SH-SY5Y (cell line): ENCODE measurements at regions not wholly inside any gene's neighbourhood (a gene's known extent, or its start where the extent isn't known, plus 50 kb on each side); places are given as distances from the start of the nearest gene placed in this dataset.

Experiments
- GATA2 ChIP-seq: IDR thresholded peaks from 2 replicates; pipeline ENCODE4 v1.6.1; 2011; ENCODE audit warnings: mild to moderate bottlenecking, low read depth, low read length
- GATA3 ChIP-seq: IDR thresholded peaks from 2 replicates; pipeline ENCODE4 v1.6.1; 2011; ENCODE audit warnings: low read depth, mild to moderate bottlenecking, low read length, moderate library complexity

DNA sequence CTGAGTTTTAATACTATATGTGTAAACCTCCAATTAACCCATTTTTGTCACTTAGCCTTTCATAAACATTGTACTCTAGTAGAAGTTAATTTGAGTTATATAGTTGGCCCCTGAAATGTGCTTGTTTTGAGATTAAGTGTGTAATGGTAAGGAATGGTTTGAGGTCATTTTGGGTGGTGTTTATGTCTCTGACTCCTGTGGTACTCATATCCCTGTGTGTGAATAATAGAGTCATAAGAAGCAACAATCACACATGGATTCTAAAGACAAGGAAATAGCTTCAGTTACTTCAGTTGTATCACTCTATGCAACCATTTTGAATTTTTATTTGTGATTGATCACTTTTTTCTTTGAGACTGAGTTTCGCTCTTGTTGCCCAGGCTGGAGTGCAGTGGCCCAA is 408.5 kb downstream of the MFSD1 start:
- TF ChIP-seq GATA3, result no peak
- TF ChIP-seq GATA2, result no peak

DNA sequence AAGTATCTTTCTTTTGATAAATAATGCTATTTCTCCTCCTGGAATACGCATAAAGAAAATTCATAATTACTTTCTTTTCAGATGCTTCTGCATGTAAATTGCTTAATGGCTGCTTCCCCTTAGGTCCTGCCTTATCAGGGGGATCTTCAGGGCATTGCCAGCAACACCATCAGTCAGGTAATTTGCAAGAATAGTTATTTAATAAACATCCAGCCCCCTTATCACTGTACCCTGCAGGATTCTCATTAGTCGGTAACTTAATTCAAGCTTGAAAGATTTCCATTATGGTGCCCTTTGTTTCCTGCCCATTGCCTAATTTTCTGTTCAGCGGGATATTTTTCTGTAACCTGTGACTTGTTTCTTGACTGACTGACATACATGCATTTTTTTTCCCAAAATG is 414.5 kb downstream of the MFSD1 start:
- TF ChIP-seq GATA2 (peak; percentile 93), GATA3 (peak; percentile 82)

GRCh38 chr3:159219231-159219630 is 417.4 kb downstream of the MFSD1 start:
- TF ChIP-seq GATA2 (no peak), GATA3 (no peak)

- TF ChIP-seq GATA2 (no peak), GATA3 (no peak)
Measured at GRCh38 chr3:159221335-159221734, 419.5 kb downstream of the MFSD1 start.

- no peak for TF ChIP-seq GATA3
- no peak for TF ChIP-seq GATA2
Measured at GRCh38 chr3:159229116-159229680, 427.3 kb downstream of the MFSD1 start.

GRCh38 chr3:159232966-159233365 is 431.1 kb downstream of the MFSD1 start:
- TF ChIP-seq GATA2, result no peak
- no peak for TF ChIP-seq GATA3

- no peak for TF ChIP-seq GATA2
- no peak for TF ChIP-seq GATA3
Measured at GRCh38 chr3:159233734-159234133, 431.9 kb downstream of the MFSD1 start.

- TF ChIP-seq GATA3, result no peak
Measured at GRCh38 chr3:159234306-159234705, 432.5 kb downstream of the MFSD1 start.

- TF ChIP-seq GATA3 (no peak), GATA2 (peak; percentile 42)
Measured at GRCh38 chr3:159236321-159236720, 434.5 kb downstream of the MFSD1 start.

GRCh38 chr3:159237226-159237625 is 435.4 kb downstream of the MFSD1 start:
- no peak for TF ChIP-seq GATA2
- TF ChIP-seq GATA3, result no peak

DNA sequence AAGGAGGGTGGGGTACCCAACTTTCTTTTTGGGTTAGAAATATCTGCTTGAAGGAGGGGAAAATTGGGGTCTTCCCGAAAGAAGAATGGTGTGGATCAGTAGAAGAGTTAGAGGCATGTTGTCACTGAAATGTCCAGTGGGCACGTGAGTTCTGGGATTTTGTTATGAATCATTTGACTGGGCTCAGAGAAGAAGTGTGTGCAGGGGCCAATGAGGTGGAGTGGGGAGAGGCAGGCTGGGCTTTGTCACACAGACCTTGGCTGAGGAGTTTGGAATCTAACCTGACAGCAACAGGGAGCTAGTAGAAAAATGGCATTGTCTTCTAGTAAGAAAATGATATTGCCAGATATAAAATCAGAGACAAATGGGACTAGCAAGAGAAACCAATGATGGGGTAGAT is 436.8 kb downstream of the MFSD1 start:
- TF ChIP-seq GATA3 (no peak), GATA2 (no peak)

GRCh38 chr3:159239059-159239458 is 437.2 kb downstream of the MFSD1 start:
- no peak for TF ChIP-seq GATA2
- no peak for TF ChIP-seq GATA3

GRCh38 chr3:159244933-159245332 is 443.1 kb downstream of the MFSD1 start:
- no peak for TF ChIP-seq GATA2
- TF ChIP-seq GATA3, result no peak

GRCh38 chr3:159245871-159246270 is 444.0 kb downstream of the MFSD1 start:
- TF ChIP-seq GATA2 (no peak), GATA3 (no peak)

DNA sequence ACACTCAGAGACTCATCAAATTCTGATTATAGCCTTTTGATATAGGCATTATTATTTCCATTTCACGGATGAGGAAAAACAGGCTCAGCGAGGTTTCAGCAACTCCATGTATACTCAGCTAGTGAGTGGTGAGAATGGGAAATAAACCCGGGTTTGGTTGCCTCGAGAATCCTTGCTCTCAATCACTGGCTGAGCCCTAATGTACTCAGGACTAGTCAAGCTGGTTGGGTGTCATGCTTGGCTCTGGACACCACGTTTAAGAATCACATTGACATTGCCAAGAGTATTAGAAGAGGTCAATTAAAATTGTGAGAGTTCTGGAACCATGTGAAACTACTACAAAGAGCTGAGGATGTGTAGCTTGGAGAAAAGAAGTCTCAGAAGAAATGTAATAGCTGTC is 444.5 kb downstream of the MFSD1 start:
- TF ChIP-seq GATA3 (no peak), GATA2 (no peak)

DNA sequence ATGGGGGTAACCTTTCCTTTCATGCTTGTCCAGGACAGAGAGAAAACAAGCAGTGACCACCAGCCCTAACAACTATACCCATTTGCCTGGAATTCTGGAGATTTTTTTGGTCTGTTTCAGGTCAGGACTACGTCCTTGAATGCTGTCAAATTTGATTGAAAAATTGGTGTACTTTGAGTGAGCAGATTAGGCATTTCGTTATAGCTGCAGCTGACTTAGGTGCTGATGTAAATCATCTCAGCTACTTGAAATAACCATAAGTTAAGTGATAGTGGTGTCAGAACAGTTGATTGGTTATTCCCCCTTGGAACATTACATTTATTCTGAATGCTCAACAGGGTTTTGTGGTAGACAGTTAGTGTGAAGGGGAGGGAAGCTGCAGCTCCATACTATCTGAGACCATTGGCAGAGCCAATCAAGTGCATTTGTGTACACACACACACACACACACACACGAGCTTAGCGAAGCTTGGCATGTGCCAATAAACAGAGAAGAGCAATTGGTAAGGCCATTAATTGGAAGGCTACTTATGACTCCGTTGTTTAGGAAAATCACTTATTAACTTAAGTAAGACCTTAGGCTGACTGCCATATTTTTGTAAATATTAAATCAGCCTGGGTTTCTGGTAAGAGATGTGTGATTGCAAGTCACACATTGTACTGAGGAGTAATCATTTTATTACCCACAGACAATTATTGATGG is 447.8 kb downstream of the MFSD1 start:
- TF ChIP-seq GATA2 (no peak), GATA3 (no peak)

- TF ChIP-seq GATA2 (no peak), GATA3 (no peak)
Measured at GRCh38 chr3:159250961-159251360, 449.1 kb downstream of the MFSD1 start.
